ENCODE measurements at regions not wholly inside any gene's neighbourhood (a gene's known extent, or its start where the extent isn't known, plus 50 kb on each side); places are given as distances from the start of the nearest gene placed in this dataset.

DNA sequence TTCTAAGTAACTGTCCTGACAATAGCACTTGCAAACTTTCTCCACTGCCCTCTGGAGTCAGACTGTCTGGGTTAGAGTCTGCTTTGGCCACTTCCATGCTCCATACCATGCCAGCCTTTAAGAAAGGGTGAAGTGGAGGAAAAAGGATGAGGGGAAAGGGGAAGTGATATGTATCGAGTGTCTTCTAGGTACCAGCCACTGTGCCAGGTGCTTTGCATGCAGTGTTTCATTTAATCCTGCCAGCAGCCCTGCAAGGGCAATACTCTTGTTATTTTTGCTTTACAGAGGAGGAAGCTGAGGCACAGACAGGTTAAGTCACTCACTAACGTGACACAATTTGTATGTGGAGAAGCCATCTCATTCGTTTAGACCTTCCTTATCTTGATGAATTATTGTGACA, 55.6 kb downstream of the RTL9 start:
- TF ChIP-seq CTCF (IDR thresholded peaks at IDR 0.05): no peak
- no peak for TF ChIP-seq POLR2A (IDR thresholded peaks at IDR 0.05)

All from uterus (tissue), 2 donors.